Mammary epithelial cell (primary cell): ENCODE measurements at regions not wholly inside any gene's neighbourhood (a gene's known extent, or its start where the extent isn't known, plus 50 kb on each side); places are given as distances from the start of the nearest gene placed in this dataset.

ENCODE experiments used
- EZH2 ChIP-seq: IDR thresholded peaks from 2 replicates; pipeline ENCODE4 v1.6.1; 2012; ENCODE audit warnings: low read length, inconsistent platforms, borderline replicate concordance
- TF ChIP-seq, protein P1 (sequence below), 2 donors: IDR thresholded peaks in 1 of 2; conservative IDR thresholded peaks in 1 of 2; 2 replicates each; pipeline ENCODE4 v1.5.1; 2011 to 2012; ENCODE audit warnings: inconsistent platforms in 2 of 2, low read length in 2 of 2, mild to moderate bottlenecking in 2 of 2, control low read depth in 1 of 2, low read depth in 1 of 2; ENCODE audit not compliant: insufficient read depth in 1 of 2; ENCODE audit errors: extremely low read depth in 1 of 2

GRCh38 chr16:64717871-64718270 is 404.0 kb downstream of the CDH11 start:
- TF ChIP-seq, protein P1, sequence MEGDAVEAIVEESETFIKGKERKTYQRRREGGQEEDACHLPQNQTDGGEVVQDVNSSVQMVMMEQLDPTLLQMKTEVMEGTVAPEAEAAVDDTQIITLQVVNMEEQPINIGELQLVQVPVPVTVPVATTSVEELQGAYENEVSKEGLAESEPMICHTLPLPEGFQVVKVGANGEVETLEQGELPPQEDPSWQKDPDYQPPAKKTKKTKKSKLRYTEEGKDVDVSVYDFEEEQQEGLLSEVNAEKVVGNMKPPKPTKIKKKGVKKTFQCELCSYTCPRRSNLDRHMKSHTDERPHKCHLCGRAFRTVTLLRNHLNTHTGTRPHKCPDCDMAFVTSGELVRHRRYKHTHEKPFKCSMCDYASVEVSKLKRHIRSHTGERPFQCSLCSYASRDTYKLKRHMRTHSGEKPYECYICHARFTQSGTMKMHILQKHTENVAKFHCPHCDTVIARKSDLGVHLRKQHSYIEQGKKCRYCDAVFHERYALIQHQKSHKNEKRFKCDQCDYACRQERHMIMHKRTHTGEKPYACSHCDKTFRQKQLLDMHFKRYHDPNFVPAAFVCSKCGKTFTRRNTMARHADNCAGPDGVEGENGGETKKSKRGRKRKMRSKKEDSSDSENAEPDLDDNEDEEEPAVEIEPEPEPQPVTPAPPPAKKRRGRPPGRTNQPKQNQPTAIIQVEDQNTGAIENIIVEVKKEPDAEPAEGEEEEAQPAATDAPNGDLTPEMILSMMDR (conservative IDR thresholded peaks at IDR 0.05 in 1 of 2, IDR thresholded peaks at IDR 0.05 in 1 of 2; ENCODE audit: extremely low read depth in 1 of 2, insufficient read depth in 1 of 2, low read depth in 1 of 2, low read length in 2 of 2) = no peak
- no peak for TF ChIP-seq EZH2
